Suprapubic skin (tissue), 4 donors: ENCODE measurements at regions not wholly inside any gene's neighbourhood (a gene's known extent, or its start where the extent isn't known, plus 50 kb on each side); places are given as distances from the start of the nearest gene placed in this dataset.

Experiments used
- POLR2A ChIP-seq, 2 donors: fragments of 450-650 bp; IDR thresholded peaks; one replicate each; pipeline ENCODE4 v1.6.1; 2017; ENCODE audit warnings: antibody characterized with exemption in 2 of 2, mild to moderate bottlenecking in 2 of 2, moderate library complexity in 2 of 2
- POLR2AphosphoS5 ChIP-seq, 3 donors: sonication (generic); formaldehyde crosslinking; IDR thresholded peaks; one replicate each; pipeline ENCODE4 v1.6.1; 2017; ENCODE audit warnings: antibody characterized with exemption in 3 of 3

DNA sequence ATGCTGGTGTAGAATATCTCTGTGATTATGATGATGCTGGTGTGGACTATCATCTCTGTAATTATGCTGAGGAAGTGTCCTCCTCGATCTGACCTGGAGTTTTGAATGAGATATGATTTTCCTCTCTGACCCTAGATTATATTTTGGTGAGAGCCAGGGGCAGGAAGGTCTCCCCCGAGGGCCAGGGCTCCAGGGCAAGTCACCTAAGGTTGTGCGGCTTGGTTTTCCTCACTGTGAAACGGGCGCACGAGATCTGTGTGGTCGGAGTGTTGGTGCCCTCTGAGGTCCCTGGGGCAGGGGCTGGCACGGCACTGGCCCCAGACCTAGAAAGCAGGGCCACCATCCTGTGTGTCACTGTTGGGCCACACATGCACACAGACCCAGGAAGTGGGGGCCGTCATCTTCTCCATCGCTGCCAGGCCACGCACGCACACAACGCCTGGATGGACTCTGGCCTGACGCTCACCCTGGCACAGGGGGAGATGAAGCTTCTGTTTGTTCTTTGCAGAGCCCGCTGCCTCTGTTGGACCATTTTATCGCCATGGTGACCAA, 67.7 kb upstream of the ZNF469 start:
- TF ChIP-seq POLR2A (IDR thresholded peaks at IDR 0.05) (no peak), POLR2AphosphoS5 (IDR thresholded peaks at IDR 0.05) (no peak)
